ENCODE measurements at regions not wholly inside any gene's neighbourhood (a gene's known extent, or its start where the extent isn't known, plus 50 kb on each side); places are given as distances from the start of the nearest gene placed in this dataset.

- ATAC-seq (ENCODE audit: low FRiP score) (no peak), DNase-seq (ENCODE audit: low spot score) (no peak)
- TF ChIP-seq CTCF (IDR thresholded peaks at IDR 0.05) = no peak
These were observed 128.2 kb downstream of the CPEB2 start for GRCh38 chr4:15130441-15130840.

GRCh38 chr4:15131551-15131950 is 129.3 kb downstream of the CPEB2 start:
- no peak for DNase-seq (ENCODE audit: low spot score)
- no peak for ATAC-seq (ENCODE audit: low FRiP score)
- TF ChIP-seq CTCF (IDR thresholded peaks at IDR 0.05) = no peak

GRCh38 chr4:15132739-15133138 is 130.5 kb downstream of the CPEB2 start:
- DNase-seq (ENCODE audit: low spot score) = no peak
- no peak for ATAC-seq (ENCODE audit: low FRiP score)
- TF ChIP-seq CTCF (IDR thresholded peaks at IDR 0.05) = no peak

GRCh38 chr4:15139599-15139998 is 137.3 kb downstream of the CPEB2 start:
- no peak for TF ChIP-seq CTCF (IDR thresholded peaks at IDR 0.05)
- DNase-seq (ENCODE audit: low spot score) (no peak), ATAC-seq (ENCODE audit: low FRiP score) (no peak)

- no peak for DNase-seq (ENCODE audit: low spot score)
- no peak for ATAC-seq (ENCODE audit: low FRiP score)
- TF ChIP-seq CTCF (IDR thresholded peaks at IDR 0.05) = no peak
These were observed 139.9 kb downstream of the CPEB2 start for GRCh38 chr4:15142201-15142600.

GRCh38 chr4:15143551-15143950 is 141.3 kb downstream of the CPEB2 start:
- no peak for TF ChIP-seq CTCF (IDR thresholded peaks at IDR 0.05)
- no peak for DNase-seq (ENCODE audit: low spot score)
- no peak for ATAC-seq (ENCODE audit: low FRiP score)

- TF ChIP-seq CTCF (IDR thresholded peaks at IDR 0.05) = no peak
- ATAC-seq (ENCODE audit: low FRiP score) (no peak), DNase-seq (ENCODE audit: low spot score) (no peak)
These were observed 142.1 kb downstream of the CPEB2 start for GRCh38 chr4:15144249-15144966.
